GM23338 (cell line): ENCODE measurements at regions not wholly inside any gene's neighbourhood (a gene's known extent, or its start where the extent isn't known, plus 50 kb on each side); places are given as distances from the start of the nearest gene placed in this dataset.

Source experiments
- ATAC-seq: fragments of 200-7000 bp; cut with Tn5 transposase; 3 replicates; pipeline ENCODE4 v1.9.1; 2020
- DNase-seq: peaks from one replicate; pipeline ENCODE4 v3.0.0-alpha.2; 2015; ENCODE audit warnings: low spot score
- H2AFZ ChIP-seq: fragments of 200-600 bp; sonication (generic); 2 replicates; pipeline ENCODE4 v1.8.0; 2016; ENCODE audit warnings: antibody characterized with exemption, mild to moderate bottlenecking, moderate library complexity
- H3F3A ChIP-seq: fragments of 200-600 bp; sonication (generic); replicated peaks from 2 replicates; pipeline ENCODE4 v1.8.0; 2017; ENCODE audit warnings: antibody characterized with exemption, mixed run types, low read depth
- H3K27ac ChIP-seq: fragments of 200-600 bp; sonication (generic); 2 replicates; pipeline ENCODE4 v1.6.1; 2016; ENCODE audit warnings: low read depth
- H3K27me3 ChIP-seq: fragments of 200-600 bp; sonication (generic); 2 replicates; pipeline ENCODE4 v1.8.0; 2016; ENCODE audit warnings: mild to moderate bottlenecking, mixed run types, moderate library complexity; ENCODE audit not compliant: insufficient read depth
- H3K36me3 ChIP-seq: fragments of 200-600 bp; sonication (generic); 2 replicates; pipeline ENCODE4 v1.8.0; 2016; ENCODE audit warnings: mild to moderate bottlenecking; ENCODE audit not compliant: insufficient read depth
- H3K4me1 ChIP-seq: fragments of 200-600 bp; sonication (generic); 2 replicates; pipeline ENCODE4 v1.8.0; 2016; ENCODE audit warnings: mild to moderate bottlenecking, moderate library complexity; ENCODE audit not compliant: insufficient read depth
- H3K4me2 ChIP-seq: fragments of 200-600 bp; sonication (generic); 2 replicates; pipeline ENCODE4 v1.7.1; 2017; ENCODE audit warnings: mixed run types
- H3K4me3 ChIP-seq: fragments of 200-600 bp; sonication (generic); 2 replicates; pipeline ENCODE4 v1.6.1; 2016; ENCODE audit warnings: mixed run types
- H3K79me2 ChIP-seq: fragments of 200-600 bp; sonication (generic); replicated peaks from 2 replicates; pipeline ENCODE4 v1.8.0; 2017; ENCODE audit warnings: mild to moderate bottlenecking; ENCODE audit not compliant: insufficient read depth
- H3K9me2 ChIP-seq: fragments of 200-600 bp; sonication (generic); 2 replicates; pipeline ENCODE4 v1.8.0; 2017; ENCODE audit not compliant: insufficient read depth
- H4K20me1 ChIP-seq: fragments of 200-600 bp; sonication (generic); replicated peaks from 2 replicates; pipeline ENCODE4 v1.8.0; 2017; ENCODE audit warnings: mild to moderate bottlenecking; ENCODE audit not compliant: insufficient read depth
- H3K27ac Mint-ChIP-seq: 2 replicates; pipeline ENCODE4 v1.8.0; 2020; ENCODE audit warnings: inconsistent platforms, mild to moderate bottlenecking, moderate library complexity, mixed read lengths
- H3K27me3 Mint-ChIP-seq: 3 replicates; pipeline ENCODE4 v1.8.0; 2022; ENCODE audit warnings: low read depth, mild to moderate bottlenecking, moderate library complexity, mixed read lengths, inconsistent platforms; ENCODE audit not compliant: insufficient read depth, poor library complexity
- H3K36me3 Mint-ChIP-seq: 3 replicates; pipeline ENCODE4 v1.8.0; 2021; ENCODE audit warnings: low read depth, mild to moderate bottlenecking, inconsistent platforms, moderate library complexity, mixed read lengths
- H3K4me1 Mint-ChIP-seq: 3 replicates; pipeline ENCODE4 v1.8.0; 2020; ENCODE audit warnings: mild to moderate bottlenecking, inconsistent platforms, mixed read lengths
- H3K4me3 Mint-ChIP-seq: 3 replicates; pipeline ENCODE4 v1.8.0; 2021; ENCODE audit warnings: moderate library complexity, mild to moderate bottlenecking, inconsistent platforms, mixed read lengths
- H3K9me3 Mint-ChIP-seq: 3 replicates; pipeline ENCODE4 v1.8.0; 2020; ENCODE audit warnings: moderate library complexity, mild to moderate bottlenecking, inconsistent platforms, mixed read lengths
- CREB1 ChIP-seq: fragments of 250-450 bp; sonication (Bioruptor Pico); IDR thresholded peaks from 2 replicates; pipeline ENCODE4 v1.5.0; 2020; ENCODE audit warnings: low read depth, mild to moderate bottlenecking, moderate library complexity
- EZH2 ChIP-seq: fragments of 200-600 bp; sonication (generic); IDR thresholded peaks from one replicate; pipeline ENCODE4 v1.8.0; 2017; ENCODE audit warnings: antibody characterized with exemption, mild to moderate bottlenecking, low read depth; ENCODE audit not compliant: unreplicated experiment
- EZH2phosphoT487 ChIP-seq: fragments of 200-600 bp; sonication (generic); IDR thresholded peaks from one replicate; pipeline ENCODE4 v1.8.1; 2018; ENCODE audit warnings: antibody characterized with exemption; ENCODE audit not compliant: unreplicated experiment
- NANOG ChIP-seq: IDR thresholded peaks from 2 replicates; pipeline ENCODE4 v1.6.1; 2016; ENCODE audit warnings: antibody characterized with exemption, borderline replicate concordance
- POLR2AphosphoS5 ChIP-seq: IDR thresholded peaks from 2 replicates; pipeline ENCODE4 v1.6.1; 2016; ENCODE audit warnings: antibody characterized with exemption, low read depth
- STAT1 ChIP-seq: IDR thresholded peaks from one replicate; pipeline ENCODE4 v1.6.1; 2016; ENCODE audit warnings: antibody characterized with exemption; ENCODE audit not compliant: unreplicated experiment
- ZNF114 ChIP-seq: fragments of 250-450 bp; sonication (Bioruptor Pico); IDR thresholded peaks from 2 replicates; pipeline ENCODE4 v1.5.0; 2020; ENCODE audit warnings: mild to moderate bottlenecking, moderate library complexity
- ZNF331 ChIP-seq: fragments of 250-450 bp; sonication (Bioruptor Pico); IDR thresholded peaks from 2 replicates; pipeline ENCODE4 v1.5.0; 2020; ENCODE audit warnings: low read depth, mild to moderate bottlenecking, moderate library complexity
- TF ChIP-seq, protein P1 (sequence below): IDR thresholded peaks from 2 replicates; pipeline ENCODE4 v1.6.1; 2016; ENCODE audit warnings: antibody characterized with exemption
- TF ChIP-seq, protein P2 (sequence below), 2 experiments: fragments of 200-600 bp in 1 of 2; sonication (generic) in 1 of 2; conservative IDR thresholded peaks; 2 replicates each; pipeline versions ENCODE4 v1.5.1 to v1.6.1; 2016 to 2017; ENCODE audit warnings: antibody characterized with exemption in 2 of 2, low read depth in 2 of 2, mild to moderate bottlenecking in 2 of 2, moderate library complexity in 1 of 2
- TF ChIP-seq, protein P3 (sequence below): IDR thresholded peaks from one replicate; pipeline ENCODE4 v1.6.1; 2018; ENCODE audit warnings: antibody characterized with exemption; ENCODE audit not compliant: unreplicated experiment

DNA sequence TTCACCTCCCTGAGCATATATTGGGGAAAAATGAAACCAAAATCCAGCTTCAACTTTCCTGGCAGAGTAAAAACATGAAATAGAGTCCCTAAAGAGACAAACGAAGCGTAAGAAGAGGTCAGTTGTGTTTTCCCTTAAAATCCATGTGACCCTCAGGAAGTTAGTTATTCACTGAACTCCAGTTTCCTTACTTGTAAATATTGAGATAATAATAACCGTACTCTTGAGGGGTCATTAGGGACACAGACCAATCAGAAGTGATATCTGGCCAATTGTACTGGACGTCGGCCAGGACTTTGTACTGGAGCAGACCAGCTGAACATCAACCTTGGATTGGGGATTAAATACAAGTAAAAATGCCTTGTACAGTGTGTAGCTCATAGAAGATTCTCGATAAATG lies 167.0 kb downstream of the GATA3 start:
- H3K79me2 ChIP-seq: no peaks in the 10 kb centered on the region
- Mint-ChIP-seq H3K27ac (no peak overlapping the region), H3K9me3 (no peaks in the 10 kb centered on the region), H3K36me3 (no peaks in the 10 kb centered on the region), H3K4me3 (no peak overlapping the region), H3K27me3 (peaks cover 4% of the 10 kb centered on the region), H3K4me1 (no peaks in the 10 kb centered on the region)
- H3K27ac ChIP-seq: no peak overlapping the region
- no peaks in the 10 kb centered on the region for H3F3A ChIP-seq
- TF ChIP-seq, protein P1, sequence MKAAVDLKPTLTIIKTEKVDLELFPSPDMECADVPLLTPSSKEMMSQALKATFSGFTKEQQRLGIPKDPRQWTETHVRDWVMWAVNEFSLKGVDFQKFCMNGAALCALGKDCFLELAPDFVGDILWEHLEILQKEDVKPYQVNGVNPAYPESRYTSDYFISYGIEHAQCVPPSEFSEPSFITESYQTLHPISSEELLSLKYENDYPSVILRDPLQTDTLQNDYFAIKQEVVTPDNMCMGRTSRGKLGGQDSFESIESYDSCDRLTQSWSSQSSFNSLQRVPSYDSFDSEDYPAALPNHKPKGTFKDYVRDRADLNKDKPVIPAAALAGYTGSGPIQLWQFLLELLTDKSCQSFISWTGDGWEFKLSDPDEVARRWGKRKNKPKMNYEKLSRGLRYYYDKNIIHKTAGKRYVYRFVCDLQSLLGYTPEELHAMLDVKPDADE: no peak
- TF ChIP-seq NANOG: no peak
- TF ChIP-seq POLR2AphosphoS5: no peak
- TF ChIP-seq STAT1: no peak
- TF ChIP-seq ZNF331 (CRISPR knock-in tag): no peak
- no peak for TF ChIP-seq CREB1 (CRISPR knock-in tag)
- no peak for TF ChIP-seq EZH2phosphoT487
- TF ChIP-seq ZNF114 (CRISPR knock-in tag): no peak
- TF ChIP-seq EZH2: no peak
- TF ChIP-seq, protein P2, sequence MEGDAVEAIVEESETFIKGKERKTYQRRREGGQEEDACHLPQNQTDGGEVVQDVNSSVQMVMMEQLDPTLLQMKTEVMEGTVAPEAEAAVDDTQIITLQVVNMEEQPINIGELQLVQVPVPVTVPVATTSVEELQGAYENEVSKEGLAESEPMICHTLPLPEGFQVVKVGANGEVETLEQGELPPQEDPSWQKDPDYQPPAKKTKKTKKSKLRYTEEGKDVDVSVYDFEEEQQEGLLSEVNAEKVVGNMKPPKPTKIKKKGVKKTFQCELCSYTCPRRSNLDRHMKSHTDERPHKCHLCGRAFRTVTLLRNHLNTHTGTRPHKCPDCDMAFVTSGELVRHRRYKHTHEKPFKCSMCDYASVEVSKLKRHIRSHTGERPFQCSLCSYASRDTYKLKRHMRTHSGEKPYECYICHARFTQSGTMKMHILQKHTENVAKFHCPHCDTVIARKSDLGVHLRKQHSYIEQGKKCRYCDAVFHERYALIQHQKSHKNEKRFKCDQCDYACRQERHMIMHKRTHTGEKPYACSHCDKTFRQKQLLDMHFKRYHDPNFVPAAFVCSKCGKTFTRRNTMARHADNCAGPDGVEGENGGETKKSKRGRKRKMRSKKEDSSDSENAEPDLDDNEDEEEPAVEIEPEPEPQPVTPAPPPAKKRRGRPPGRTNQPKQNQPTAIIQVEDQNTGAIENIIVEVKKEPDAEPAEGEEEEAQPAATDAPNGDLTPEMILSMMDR (conservative IDR thresholded peaks at IDR 0.05; ENCODE audit: low read depth in 2 of 2): no peak
- TF ChIP-seq, protein P3, sequence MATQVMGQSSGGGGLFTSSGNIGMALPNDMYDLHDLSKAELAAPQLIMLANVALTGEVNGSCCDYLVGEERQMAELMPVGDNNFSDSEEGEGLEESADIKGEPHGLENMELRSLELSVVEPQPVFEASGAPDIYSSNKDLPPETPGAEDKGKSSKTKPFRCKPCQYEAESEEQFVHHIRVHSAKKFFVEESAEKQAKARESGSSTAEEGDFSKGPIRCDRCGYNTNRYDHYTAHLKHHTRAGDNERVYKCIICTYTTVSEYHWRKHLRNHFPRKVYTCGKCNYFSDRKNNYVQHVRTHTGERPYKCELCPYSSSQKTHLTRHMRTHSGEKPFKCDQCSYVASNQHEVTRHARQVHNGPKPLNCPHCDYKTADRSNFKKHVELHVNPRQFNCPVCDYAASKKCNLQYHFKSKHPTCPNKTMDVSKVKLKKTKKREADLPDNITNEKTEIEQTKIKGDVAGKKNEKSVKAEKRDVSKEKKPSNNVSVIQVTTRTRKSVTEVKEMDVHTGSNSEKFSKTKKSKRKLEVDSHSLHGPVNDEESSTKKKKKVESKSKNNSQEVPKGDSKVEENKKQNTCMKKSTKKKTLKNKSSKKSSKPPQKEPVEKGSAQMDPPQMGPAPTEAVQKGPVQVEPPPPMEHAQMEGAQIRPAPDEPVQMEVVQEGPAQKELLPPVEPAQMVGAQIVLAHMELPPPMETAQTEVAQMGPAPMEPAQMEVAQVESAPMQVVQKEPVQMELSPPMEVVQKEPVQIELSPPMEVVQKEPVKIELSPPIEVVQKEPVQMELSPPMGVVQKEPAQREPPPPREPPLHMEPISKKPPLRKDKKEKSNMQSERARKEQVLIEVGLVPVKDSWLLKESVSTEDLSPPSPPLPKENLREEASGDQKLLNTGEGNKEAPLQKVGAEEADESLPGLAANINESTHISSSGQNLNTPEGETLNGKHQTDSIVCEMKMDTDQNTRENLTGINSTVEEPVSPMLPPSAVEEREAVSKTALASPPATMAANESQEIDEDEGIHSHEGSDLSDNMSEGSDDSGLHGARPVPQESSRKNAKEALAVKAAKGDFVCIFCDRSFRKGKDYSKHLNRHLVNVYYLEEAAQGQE: no peak
- H3K9me2 ChIP-seq: peaks cover 3% of the 10 kb centered on the region; the same call in 1 of the 2 replicates
- no peak for ATAC-seq
- no peaks in the 10 kb centered on the region for H3K36me3 ChIP-seq
- no peak overlapping the region for H3K4me2 ChIP-seq
- H3K4me1 ChIP-seq: no peaks in the 10 kb centered on the region
- DNase-seq: no peak
- no peaks in the 10 kb centered on the region for H3K27me3 ChIP-seq
- H4K20me1 ChIP-seq: no peaks in the 10 kb centered on the region
- H2AFZ ChIP-seq: no peak overlapping the region
- no peak overlapping the region for H3K4me3 ChIP-seq
